ENCODE measurements at regions not wholly inside any gene's neighbourhood (a gene's known extent, or its start where the extent isn't known, plus 50 kb on each side); places are given as distances from the start of the nearest gene placed in this dataset.

DNA sequence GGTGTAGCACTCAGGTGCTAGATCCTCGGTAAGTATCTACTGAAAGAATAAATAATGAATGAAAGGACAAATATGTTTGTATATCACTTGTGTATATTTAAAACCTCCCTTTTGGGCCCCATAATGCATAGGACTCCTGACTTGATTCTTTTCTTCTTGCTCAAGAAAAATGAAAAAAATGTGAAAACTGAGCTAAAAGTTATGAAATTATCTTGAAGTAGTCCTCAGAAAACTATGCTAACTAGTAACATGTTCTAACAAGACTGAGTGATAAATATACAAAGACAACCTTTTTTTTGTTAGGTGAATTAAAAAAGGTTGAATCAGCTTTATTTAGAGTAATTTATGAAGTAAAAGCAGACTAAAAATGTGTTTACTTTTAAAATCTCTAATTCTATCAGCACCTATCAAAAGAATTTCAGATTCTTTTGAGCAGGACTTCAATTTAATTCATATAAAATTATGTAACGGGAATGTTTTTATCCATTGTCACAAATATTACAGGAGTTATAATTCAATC lies 247.8 kb upstream of the JAG1 start:
- DNase-seq = no peak

DNA sequence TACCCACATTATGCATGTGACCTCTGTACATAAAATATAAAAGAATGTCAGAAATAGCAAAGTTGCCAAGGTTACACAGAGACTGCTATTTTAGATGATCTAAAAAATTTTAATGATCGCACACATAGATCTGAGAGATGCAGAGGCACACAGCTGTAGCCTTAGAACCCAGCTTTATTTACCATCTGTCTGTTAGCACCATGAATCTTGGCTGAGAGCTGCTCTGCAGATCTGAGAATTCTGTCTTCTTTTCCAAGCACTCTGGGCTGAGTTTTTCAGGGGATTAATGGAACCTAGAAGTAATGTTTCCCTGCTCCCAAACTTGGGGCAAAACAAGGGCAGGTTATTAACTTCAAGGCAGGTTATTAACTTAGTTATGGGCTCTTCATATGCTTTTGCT lies 248.7 kb upstream of the JAG1 start:
- no peak for DNase-seq

DNA sequence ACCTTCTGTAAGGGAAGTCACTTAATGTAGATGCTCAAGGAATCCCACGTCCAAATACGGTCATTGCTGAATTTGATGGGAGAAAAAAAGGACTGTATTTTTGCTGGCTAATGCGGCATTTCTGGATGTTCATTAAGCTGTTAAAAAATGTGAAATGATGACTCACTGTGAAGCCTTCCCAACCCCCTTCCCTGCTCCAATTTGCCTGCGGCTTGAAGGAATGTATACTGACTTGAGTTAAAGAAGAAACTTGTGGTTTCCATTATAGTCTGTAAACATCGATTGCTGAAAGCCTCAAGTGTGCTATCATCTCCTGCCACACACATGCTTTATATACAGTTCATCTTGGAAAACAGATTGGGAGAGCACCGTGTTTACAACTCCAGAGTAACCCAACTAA lies 249.1 kb upstream of the JAG1 start:
- no peak for DNase-seq

DNA sequence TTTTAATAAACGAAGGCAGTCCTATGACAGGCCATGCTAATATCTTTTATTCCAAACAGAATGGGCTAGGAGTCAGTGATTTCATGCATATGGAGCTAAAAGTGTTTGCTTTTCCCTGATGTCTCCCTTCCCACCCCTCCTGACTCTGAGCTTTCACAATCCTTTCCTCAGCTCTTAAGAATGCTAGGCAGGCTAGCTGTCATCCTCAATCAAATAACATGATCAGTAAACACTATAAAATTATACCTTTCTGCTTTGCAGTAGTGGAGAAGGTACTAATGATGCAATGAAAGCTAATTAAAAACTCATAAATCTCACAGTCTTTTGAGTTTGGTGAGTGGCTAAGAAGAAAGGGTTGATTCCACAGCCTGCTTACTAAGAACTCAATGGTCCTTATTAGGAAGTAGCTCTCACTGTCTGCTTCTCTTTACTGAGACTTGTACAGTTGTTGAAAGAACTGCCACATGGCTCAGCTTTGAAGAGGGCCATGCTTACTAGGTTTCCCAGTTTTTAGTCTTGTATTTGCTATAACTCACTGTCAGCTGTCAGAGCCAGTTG lies 250.9 kb upstream of the JAG1 start:
- DNase-seq = no peak

DNA sequence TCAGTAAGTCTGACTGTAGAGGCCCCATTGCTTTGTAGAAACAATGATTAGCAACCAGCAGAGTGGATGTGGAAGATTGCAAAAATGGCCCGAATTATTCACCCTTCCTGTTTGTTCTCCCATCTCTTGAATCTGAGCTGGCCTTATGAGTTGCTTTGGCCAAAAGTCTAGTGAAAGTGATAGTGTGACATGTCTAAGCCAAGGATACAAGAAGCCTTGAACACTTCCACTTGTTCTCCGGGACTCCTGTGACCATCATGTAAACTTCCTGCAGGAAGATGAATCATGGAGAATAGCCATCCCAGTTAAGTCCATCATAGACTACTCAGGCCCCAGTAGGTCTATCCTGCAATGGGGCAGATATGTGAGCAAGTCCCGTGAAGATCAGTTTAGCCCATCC lies 252.0 kb upstream of the JAG1 start:
- no peak for DNase-seq

DNA sequence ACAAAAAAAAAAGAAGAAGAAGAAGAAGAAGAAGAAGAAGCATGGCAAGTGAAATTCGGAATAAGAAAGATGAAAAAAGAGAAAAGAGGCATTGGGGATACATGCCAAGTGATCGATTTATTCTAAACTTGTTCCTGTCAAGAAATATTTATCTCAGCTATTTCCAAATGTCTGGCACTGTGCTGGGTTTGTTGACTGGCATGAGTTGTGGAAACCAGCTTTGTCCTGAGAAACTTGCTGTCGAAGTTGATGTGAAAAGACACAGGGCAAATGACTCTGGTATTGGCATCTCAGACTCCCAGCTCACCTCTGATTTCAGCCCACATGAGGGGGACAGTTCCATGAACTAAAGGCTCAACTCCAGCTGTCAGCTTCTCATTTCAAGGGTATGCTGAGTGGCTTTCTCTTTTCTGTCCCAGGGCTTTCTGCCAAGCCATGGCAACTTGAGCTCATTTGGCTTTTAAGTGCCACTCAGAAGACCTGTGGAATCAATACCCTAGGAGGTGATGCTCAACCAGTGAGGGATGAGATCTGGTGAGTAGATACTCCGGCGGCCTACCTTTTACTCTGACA lies 253.3 kb upstream of the JAG1 start:
- no peak for DNase-seq

DNA sequence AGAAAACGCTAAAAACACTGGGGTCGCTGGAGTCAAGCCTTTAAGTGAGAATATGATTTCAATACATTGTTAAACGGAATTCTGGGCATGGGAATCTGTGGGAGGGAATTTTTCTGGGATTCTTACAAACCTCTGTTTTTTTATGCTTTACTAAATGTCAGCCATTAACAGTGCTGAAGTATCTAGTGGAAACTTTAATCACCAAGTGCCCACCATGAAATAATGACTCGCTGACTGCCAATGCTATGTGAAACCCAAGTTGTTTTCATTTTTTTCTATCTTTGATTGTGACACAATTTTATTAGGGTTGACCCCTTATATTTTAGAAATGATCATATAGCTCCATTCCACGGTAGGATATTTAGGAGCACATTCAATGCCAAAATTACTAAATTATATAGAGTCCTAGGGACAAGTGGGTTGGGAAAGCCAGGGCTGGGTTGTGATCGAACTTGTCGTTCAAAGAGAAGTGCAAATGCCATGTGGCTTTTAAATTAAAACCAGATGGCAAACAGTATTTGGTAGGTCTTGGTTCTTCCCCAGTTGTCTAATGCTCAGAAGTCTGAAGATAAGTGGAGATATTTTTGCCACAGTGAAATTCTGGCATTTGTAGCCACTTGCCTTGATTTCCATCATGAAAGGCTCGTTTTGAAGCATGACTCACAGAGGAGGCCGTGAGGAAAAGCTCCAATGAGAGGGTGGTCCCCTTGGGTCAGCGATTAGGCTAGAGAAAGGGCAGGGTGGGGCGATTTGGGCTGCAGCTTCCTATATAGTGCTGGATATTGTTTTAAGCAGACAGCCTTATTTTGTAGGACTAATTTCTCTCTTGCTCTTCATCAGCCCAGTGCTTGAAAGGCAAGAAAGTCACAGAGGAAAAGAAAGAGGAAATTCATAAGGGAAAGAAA lies 254.4 kb upstream of the JAG1 start:
- no peak for DNase-seq

DNA sequence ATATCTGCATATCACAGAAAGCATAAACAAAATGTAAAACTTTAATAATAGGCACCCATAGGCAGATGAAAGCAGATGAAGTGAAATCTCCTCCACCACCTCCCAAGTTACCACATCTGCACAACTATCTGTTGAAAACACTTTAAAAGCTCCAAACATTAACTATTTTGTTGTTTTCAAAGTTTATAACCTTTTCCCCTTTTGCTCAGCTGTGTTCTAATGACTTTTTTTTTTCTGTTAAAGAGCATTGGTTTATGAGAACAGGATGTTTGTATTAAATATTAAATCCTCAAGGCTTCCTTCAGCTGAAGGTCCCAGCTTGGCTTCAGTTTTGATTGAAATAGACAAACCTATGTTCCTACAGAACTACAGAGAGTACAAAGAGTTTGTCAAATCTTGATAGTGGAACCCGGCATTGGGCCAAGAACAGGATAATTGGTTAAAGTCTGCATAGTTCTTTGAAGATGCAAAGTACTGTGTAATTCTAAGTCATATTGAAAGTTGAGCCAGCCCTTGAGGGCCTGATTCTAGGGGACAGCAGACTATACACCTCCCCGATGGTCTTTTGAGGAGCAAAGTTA lies 255.1 kb upstream of the JAG1 start:
- DNase-seq = no peak

DNA sequence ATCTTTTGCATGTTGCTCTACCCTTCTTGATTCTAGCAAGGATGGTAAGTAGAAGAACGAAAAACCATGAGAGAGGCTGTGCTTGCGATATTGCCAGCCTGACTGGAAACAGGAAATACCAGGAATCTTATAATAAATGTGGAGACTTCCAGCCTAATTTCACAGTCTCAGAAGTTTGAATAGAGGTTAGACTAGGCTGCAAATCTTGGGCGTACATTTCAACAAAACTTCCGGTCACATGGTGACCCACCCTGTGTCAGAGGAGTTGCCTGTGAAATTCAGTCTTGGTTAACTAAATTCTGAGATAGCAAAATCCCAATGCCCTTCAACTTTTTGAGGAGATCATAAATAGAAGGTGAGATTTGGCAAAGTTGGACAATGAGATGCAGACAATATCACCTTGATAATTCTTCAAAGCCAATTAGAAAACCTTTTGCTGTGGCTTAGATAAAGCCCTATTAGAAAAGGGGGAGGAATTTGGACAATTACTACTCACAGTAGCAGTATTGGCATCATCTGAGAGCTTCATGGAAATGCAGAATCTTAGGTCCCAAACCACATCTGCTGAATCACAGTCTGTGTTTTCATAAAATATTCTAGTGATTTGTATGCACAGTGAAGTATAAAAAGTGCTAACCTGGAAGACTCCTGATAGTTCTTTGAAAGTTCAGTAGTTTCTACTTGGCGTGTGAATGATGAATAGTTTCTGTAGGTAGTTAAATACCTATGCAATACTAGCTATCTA lies 262.0 kb upstream of the JAG1 start:
- DNase-seq = no peak

DNA sequence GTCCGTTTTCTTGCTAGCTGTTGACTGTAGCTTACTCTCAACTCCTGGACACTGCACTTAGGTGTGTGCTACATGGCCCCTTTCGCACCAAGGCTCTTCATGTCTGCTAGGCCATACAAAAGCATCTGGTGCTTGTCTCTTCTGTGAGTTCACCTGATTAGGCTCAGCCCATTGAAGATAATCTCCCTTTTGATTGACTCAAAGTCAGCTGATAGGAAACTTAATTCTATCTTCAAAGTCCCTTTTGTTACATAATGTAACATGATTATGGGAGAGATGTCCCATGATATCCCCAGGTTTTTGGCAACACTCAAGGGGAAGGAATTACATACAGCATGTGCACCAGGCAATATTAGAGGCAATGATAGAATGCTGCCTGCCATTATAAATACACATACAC lies 263.0 kb upstream of the JAG1 start:
- no peak for DNase-seq

DNA sequence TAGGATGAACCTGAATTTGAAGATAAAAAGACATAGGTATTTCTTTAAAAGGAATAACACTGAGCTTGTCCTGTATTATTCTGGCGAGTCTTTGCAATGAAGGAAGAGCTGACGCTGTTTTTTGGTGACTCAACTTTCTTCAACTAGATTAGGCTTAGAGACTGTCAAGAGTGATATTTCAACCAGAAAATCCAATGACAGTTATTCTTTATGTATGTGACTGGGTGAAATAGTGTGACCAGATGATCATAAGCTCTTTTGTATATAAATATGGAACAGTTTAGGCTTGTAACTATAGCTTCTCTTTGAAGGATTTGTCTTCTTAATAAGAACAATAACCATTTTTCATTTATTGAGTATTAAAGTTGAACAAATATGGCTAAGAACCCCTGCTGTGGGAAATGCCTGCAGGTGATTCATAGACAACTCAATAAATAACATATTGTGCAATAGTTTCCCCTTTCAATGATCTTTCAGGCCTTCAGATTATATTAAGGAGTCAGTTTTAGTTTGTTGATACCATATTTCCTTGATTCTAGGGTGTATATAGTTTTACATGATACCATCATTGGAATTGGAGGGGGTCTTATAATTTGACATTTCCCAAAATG lies 265.6 kb upstream of the JAG1 start:
- DNase-seq = no peak

DNA sequence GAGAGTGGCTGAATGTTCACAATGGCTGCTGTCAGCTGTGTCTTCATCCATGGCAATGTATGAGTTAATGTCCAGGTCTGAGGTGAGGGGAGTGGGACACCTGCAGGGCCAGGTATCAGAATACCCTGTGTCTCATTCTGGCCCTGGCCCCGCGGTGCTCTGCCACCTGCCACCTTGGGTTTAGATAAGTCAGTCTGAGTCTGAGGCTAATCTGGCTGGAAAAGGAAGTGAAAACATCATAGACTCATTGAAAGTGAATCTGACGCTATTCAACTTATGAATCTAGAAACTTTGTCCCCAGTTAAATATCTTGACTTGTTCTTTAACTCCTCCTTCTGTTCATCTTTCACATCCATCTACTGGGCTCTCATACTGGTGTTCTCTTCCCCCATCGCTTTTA lies 267.1 kb upstream of the JAG1 start:
- DNase-seq = no peak

DNA sequence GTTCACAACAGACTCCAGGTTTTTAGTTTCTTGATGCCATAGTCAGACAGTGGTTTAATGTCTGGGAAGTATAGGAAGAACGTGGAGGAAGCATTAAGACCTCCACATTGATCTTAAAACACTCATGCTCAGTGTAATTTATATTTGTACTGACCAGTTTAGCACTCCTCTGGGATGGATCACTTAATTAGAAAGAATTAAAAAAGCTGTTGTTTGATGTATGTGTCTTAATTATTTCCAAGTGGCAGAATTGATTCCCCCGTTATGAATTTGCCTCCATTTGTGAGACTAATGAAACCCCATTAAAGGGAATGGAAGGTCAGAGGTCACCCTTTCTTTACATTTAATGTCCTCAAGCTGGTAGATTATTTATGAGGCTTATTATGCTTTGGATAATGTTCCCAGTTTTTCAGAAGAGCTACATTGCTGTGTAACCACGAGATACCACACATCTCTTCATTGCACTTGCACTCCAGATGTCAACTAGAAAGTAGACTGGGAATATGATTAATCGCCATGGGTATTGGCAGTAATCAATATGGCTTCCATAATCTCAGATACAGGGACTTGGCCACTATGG lies 270.0 kb upstream of the JAG1 start:
- DNase-seq = no peak

DNA sequence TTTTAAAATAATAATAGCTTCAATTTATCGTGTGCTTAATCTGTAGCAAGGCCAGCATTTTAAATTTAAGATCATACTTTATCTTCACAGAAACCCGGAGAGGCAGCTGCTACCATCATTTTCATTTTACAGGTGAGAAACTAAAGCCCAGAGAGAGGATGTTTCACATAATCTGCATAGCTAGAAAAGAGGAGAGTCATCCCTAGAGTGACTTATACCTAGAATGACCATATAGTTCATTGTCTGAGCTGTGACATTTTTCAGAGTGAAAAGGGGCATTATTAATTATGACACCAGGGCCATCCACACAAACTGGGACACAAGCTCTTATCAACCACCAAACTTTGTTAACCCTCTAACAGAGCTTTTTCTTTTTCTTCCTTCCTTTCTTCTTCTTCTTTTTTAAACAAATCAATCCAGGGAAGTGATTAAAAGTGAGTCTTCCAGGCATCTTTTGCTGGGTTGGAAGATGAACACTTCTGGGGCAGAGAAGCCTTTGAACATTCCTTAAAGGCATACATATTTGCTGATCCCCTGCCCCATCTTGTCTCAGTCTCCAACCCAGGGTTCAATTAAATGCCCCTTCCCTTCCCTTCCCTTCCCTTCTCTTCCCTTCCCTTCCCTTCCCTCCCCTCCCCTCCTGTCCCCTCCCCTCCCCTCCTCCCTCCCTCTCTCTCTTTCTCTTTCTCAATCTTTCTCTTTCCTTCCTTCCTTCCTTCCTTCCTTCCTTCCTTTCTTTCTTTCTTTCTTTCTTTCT lies 272.5 kb upstream of the JAG1 start:
- no peak for DNase-seq

DNA sequence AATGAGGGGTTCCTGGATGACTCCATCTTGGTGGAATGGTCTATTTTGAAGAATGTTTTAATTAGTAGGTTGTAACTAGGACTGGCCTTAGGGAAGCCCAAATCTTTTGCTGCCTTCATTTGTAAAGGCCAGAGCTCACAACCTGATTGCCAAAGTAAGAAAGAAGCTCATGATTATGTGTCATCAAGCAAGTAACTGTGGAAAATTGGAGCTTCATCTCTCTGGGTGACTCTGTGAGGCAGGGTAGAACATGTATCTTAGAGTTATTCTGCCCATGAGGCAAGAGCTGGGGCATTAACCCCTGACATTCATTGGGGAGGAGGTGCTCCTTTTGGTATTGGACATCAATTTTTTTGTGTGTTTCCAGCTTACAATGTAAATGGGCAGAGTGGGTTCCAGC lies 273.9 kb upstream of the JAG1 start:
- no peak for DNase-seq

DNA sequence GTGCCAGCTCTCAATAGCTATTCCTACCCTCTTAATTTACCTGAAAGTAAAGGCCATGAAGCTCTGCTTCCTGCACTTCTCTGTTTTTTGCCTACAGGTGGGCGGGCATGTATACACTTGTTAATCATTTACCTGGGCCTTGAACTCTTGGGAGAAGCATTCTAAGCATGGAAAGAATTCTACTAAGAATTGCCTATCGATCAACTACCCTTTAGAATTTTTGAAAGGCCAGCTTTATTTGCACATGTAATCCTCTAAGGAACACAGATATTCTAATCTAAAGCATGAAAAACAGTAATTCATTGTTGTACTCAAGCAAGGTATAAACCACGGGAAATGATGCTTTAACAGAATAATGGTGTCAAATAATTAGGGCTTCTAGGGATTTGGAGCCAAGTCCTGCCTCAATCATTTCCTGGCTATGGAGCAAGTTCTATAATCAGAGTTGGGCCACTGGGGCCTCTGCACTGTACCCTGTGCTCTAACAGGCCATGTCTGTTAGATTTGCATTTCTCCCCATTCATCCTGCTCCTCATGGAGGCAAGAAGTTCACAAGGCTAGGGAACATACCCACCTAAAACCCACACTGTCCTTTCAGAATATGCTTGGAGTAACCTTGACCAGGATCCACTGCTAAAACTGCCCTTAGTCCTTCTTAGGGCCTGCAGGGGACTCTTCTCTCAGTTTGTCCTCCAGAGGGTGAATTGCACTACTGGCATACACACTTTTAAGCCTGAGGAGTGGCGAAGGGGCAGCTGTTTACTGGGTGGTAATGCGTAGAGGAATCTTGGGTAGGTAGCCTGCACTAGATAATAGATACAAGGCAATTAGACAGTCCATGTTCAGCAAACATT lies 276.4 kb upstream of the JAG1 start:
- no peak for DNase-seq

DNA sequence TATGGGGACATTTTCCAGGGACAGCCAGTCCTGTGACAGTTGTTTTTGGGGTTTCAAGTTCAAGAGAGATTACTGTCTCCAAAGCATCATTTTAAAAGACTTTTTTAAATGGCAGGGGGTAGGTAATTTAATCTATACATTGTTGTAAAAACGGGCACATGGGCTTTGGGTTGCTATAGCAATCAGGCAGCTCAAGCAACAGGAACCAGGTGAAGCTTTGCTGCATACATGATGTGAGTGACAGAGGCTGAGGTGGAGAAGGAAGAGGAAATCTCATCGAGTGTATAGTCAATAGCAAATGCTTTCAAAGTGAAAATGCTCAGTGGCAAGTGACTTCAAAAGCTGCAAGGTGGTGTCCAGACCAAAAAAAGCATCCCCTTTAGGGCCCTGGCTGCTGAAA lies 277.4 kb upstream of the JAG1 start:
- no peak for DNase-seq

DNA sequence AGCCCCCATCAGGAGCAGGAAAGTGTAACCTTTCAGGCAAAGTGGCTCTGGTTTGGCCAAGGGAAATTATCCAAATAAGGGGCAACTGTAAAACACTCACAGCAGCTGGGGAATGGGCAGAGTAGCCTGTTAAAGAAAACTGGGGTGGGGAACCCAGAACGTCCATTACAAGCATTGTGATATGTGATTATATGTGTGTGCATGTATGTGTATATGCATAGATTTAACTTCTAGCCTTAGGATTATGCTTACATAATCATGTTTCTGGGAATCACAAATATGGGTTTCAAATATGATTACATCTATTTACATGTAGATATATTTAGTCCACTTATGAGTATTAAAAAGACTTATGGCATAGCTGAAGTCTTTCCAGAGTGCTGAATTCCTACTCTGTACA lies 278.1 kb upstream of the JAG1 start:
- DNase-seq = no peak

DNA sequence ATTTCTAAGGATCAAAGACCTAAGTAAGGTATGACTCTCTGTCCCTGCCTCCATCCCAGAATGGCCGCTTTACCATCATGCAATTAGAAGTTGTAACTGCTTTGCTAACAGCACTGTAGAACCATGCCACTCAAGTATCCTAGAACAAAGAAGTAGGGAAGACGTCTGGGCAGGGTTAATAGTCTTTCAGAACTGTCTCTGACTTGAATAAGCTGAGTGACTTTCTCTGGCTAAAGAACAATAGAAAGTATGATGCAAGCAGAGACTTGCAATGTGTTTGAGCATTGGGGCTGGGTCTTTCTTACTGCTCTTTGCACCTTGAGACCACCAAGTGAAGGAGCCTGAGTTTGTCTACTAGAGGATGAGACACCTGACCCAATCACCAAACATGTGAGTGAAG lies 279.6 kb upstream of the JAG1 start:
- no peak for DNase-seq
